ENCODE measurements at regions not wholly inside any gene's neighbourhood (a gene's known extent, or its start where the extent isn't known, plus 50 kb on each side); places are given as distances from the start of the nearest gene placed in this dataset.

DNA sequence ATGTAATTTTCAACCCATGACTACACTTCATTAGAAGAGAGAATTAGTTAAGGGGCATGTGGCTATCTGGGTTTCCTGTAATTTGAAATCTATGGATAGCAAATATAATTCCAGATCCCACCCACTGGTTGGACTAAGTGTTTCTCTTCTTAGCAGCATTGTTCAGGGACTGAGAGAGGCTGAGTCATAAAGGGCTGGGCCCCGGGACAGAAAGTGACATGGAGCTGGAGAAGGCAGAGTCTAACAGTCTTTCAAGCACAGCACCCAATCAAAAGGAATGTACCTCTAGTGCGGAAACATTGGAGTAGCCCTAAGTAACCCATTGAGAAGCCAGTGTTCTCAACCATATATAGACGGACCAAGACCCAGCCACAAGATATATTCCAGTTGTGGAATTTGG, 363.9 kb downstream of the DHX35 start:
- no peak for DNase-seq

DNA sequence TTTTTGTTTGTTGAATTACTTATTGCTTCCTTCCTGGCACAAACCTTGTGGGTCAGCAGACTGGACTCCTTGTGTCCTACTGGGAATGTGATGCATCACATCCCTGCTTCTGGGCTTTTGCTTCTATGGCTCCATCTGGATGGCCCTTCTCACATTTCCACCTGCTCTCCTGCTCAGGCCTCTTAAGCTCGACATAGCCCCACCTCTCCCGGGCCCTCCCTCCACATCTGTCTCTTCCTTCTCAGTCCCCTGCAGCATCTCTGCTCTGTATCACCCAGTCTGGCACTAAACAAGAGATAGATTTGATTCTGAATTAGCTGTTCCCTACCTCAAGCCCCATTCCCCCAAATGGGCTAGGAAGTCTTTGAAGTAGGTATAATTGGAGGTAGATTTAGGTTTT, 356.8 kb downstream of the DHX35 start:
- no peak for DNase-seq

DNA sequence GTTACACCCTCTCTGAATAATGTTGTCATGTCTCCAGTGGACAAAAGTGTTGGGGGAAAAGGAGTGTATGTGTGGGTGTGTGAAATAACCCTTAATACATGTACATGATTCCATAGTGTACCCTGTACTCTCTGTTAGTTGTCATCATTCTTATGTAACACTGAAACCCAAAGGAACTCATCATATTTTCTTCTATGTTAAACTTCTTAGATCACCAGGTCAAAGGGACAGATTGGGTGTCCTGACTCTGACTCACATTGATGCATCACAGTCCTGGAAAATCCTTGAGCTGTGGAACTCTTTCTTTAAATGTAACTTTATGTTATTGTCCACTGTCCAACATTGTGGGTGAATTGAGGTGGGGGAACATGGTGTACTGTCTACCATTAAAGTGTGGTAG, 350.5 kb downstream of the DHX35 start:
- DNase-seq = no peak

DNA sequence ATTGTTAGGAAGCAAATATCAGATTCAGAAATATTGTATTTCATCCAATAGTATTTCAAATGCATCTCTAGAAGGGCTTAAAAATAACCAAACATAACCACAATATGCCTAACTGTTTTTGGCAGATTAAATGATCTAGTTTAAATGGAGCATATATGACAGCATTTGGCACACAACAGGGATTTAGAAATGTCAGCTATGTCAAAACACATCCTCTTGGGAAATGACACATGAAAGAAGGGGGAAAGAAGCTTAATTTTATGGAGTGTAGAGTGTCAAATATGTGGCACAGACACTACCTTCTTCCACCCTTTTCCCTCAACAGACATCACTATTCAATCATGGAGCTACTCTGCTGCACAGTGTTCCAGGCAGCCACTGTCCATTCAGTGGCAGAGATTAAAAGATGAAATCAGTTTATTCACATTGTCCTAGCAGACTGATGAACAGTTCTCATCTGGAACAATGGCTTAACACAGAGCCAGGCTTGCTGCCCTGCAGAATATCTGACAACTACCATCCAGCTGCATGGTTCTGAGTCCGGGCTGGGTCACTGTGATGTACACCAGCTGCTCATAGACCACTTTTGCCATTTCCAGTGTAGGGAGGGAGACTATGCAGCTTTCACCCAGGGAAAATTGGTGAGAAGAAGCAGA, 349.8 kb downstream of the DHX35 start:
- DNase-seq = no peak

DNA sequence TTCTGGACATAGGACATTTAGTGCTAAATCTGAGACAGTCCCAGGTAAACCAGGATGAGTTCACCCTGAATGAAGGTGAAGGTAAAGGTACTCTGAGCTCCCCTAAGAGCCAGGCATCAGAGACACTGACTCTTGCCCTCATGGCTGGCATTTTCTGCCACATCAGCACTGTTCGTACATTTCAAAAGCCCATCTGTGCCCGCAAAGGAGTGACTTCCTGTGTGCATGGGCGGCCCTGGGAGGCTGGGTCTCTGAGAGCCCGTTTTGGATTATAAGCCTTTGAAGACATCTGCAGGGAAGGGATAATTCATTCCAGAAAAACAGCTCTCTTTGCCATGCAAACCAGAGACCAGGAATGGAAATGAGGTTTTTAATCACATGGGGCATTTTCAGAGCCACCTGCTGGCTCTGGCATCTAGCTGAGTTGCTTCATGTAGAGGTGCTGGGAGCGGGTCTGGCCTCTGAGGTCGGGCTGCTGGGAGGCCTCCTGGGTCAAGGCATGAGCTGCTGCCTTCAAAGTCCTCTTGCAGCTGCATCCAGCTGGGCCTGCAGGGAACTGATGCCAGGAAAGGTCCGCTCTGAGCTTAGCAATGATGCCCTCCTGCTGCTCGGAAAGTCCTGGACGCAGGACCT, 348.3 kb downstream of the DHX35 start:
- DNase-seq = no peak

DNA sequence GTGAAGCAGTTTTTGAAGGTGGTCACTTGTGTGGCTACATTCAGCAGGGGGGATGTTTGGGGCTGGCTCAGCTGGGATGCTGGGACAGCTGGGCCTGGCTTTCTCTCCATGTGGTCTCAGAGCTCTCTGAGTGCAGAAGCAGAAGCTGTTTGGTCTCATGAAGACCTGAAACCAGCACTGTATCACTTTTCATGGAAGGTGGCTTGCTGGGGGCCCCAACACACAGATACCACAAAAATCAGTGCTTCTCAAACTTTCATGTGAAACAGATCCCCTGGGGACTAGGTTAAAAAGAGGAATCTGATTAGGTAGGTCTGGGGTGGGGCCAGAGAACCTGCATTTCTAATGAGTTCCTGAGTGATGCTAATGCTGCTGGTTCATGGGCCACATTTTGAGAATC, 347.3 kb downstream of the DHX35 start:
- DNase-seq = no peak

DNA sequence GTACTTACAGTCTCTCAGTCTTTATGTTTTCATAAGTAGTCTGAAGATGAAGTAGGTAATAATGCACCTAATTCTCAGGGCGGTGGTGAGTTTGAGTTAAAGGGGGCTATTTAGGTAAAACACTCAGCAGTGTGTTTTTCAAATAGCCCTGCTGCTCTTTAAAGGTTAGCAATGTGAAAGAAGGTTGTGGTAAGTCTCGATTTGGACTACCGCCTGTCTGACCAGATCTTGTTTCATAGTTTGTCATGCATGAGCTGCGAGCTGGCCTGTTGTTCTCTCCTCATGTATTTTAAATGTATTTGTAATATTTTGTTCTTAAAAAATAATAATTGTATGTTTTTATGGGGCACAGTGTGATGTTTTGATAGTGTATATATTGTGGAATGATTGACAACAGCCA, 340.2 kb downstream of the DHX35 start:
- no peak for DNase-seq

DNA sequence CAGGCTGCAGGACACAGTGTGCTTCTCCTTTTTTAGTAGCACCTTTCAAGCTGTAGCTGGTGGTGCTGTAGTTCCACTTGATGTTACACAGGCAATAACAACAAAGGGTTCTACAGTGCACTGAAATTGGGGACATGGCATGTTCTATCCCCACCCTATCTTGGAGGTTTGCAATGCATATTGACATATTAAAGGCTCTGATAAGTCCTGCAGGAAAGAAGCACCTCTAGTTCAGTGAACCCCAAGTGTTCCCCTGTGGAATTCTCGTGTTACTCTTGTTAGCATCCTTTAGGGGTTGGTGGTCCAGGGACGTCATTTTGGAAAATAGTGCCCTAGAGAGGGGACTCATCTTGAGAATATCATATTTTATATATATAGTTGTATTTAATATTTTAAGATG, 337.6 kb downstream of the DHX35 start:
- no peak for DNase-seq

DNA sequence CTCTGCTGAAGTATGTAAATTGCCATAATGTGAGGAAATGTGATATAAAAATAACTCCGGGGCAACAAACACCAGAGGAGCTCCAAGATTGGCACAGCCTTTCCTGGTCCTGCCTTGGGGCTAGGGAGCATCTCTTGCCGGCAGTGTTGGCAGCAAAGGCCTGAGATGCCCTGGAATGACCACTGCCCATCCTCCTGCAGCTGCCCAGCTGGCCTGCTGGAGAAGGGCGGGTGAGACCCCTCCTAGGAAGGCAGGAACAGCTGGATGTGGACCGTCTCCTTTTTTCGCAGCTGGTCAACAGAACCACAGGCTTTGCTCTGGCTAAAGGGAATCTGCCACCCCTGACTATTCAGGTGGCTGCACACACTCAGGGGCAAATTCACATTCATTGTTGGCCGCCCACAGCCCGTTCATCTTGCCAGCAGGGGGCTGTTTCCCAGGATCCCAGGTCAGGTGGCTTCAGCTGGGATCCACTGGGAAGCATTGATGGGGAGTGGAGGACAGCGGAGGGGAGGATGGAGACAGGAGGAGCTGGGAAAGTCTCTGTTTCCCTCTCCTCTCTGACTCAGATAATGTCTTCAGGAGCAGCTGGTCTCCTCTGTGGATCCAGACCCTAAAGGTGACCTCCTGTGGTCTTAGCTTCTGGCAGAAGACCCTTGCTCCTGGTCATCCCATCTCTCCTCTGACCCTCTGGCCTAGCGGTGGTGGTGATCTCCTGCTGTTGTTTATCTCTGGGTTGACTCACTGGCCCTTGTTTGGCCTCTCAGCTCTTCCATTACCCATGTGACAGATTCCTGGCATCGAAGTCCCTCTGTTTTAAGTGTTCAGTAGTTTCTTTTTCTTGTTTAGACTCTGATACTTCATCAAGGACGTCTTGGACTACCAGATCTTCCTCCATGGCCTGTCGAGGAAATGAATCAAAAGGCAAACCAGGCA, 336.7 kb downstream of the DHX35 start:
- no peak for DNase-seq

DNA sequence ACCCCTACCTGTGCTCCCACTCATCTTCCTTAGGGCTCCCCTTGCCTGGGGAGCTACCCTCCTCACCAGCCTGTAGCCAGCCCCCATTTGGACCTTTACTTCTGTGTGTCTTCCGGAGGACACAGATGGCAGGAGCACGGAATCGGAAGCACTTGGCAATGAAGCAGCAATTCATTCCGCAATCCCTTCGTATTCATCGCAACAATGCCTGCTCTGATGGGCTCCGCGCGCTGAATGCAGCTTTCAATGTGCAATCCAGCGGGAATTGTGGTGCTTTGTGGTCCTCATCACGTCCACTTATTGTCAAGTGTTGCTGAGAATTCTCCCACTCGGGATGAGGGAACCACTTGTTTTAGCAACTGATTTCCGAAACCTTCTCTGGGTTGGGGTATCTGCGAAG, 336.0 kb downstream of the DHX35 start:
- no peak for DNase-seq

DNA sequence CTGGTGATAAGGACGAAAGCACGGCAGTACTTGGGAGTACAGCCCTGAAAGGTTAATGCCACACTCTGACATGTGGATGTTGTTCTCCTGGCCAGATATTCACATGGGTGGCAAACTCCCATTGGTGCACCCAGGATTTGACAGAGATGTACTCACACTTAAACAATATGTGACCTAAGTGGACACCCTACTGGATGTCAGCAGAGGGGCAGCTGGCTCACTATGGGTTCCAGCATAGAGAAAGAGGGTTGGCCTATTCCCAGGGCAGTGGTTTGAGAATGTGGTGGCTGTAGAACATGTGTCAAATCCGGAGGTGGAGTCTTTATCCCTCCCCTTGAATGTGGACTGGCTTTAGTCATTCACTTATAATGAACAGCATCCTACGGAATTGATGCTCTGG, 333.2 kb downstream of the DHX35 start:
- DNase-seq = no peak

DNA sequence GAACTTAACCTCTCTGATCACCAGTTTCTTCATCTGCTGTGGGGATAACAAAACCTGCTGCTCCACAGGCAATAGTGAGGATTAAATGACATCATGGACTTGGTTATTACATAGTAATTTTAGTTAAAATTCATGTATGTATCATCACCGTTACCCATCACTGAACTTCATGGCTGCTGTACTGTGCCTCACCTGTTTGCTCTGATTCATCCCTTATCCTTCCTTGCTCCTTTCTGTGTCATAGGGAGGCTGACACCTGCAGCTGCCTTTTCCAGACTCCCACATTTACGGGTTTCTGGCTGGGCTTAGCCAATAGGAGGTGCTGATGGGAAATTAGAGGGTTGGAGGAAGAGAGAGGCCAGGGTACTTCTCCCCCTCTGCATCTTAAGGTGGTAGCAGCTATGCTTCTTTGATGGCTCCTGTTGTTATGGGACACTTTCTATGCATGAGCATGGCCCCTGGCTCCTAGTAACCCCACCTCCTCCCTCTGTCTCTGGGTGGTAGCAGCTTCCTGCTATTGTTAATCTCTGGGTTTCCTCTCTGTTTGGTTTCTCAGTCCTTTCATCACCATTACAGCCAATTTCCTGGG, 332.1 kb downstream of the DHX35 start:
- no peak for DNase-seq

DNA sequence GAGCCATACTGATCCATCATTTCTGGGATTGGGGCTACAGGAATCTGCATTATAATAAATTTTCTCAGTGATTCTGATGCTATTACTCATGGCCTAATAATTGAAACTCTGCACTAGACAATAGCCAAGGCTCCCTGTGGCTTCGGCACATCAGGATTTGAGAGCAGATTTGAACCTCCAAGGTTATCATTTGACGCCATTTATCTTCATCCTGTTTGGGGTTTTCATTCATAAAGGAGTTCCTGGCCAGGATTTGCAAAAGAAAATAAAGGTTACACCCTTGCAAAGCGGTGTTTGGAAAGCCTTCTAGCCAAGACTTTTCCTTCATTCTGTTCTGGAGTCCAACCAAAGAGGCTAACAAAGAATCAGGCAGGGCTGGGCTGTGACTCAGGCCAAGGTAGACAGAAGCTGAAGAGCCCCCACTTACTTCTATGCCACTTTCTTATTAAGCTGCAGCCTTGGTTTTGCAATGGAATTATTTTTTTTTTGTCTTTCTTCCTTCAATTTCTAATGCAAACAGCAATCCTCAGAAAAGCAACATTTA, 330.1 kb downstream of the DHX35 start:
- no peak for DNase-seq

DNA sequence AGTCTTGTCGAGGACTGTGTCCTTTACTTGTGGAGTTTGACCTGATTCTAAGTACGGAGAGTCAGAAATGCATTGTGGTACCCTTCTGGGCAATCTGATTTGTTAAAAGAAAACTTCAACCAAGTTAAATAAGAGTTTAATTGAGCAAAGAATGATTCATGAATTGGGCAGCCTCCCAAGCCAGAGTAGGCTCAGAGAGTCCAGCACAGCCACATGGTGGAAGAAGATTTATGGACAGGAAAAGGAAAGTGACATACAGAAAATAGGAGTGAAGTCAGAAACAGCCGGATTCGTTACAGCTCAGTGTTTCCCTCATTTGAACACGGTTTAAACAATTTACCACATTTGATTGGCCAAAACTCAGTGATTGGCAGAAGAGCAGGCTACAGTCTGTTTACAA, 329.2 kb downstream of the DHX35 start:
- peak; percentile 80 for DNase-seq

DNA sequence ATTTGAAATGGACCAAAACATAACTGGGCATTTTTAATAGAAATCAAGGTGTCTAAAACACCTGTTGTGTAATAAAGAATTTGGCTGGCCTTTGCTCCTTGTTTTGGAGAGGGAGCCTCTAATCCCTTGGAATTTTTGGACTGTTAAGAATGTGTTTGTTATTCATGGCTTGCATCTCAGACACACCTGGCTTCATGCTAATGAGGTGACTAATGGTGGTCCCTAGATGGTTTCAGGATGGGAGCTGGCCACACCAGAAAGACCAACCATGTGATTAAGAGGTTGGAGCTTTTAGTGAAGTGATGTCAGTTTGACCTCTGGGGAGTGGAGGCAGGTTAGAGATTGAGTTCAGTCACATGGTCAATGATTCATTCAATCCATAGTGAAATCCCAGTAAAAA, 328.4 kb downstream of the DHX35 start:
- no peak for DNase-seq

DNA sequence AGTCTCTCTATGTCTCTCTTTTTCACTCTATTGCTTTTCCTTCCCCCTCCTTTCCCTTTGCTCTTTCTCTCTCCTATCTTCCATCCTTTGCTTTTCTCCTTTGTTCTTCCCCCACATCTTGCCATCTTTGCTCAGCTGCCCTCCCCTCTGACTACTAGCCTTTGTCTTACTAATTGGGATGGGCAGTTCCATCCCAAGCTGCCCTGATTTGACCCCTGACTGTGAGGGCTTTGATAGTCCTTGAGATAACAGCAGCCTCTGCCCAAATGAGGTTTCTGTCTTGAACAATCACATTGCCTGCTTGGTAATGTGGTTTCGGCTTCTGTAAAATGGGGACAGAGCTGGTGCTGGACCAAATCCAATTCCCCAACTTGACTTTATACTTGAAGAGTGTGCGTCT, 327.7 kb downstream of the DHX35 start:
- DNase-seq = no peak

DNA sequence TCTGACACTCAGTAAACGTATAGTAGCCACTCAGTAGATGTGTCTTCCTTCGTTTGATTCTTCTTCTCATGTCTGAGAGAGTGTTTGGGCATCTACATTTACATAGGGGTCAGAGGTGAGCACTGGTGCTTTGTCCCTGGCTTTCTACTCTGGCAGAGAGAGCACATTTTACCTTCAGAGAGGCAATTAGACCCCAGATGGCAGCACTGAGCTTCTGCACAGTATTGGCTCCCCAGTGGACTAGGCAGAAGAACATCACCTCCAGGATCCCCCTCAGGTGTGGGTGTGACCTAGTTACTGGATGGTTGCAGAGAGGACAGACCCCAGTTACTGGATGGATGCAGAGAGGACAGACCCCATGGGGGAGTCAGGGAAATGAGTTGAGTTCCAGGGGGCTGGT, 327.2 kb downstream of the DHX35 start:
- no peak for DNase-seq

DNA sequence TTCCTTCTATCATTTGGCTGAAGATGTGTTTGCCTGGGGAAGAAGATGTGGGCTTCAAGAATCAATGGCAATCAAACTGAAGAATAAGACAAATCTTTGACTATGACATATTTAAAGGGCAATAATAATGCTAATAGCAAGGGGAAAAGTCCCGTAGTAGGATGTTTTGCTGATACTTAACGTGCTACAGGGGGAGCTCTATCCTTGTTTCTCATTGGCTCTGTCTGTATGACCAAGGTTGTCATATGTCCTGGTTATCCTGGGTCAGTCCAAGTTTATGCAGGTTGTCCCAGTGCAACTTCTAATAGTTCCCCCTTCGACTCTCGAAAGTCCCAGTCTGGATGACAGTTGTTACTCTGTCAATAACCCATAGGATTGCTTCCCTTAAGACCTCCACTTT, 321.3 kb downstream of the DHX35 start:
- no peak for DNase-seq

DNA sequence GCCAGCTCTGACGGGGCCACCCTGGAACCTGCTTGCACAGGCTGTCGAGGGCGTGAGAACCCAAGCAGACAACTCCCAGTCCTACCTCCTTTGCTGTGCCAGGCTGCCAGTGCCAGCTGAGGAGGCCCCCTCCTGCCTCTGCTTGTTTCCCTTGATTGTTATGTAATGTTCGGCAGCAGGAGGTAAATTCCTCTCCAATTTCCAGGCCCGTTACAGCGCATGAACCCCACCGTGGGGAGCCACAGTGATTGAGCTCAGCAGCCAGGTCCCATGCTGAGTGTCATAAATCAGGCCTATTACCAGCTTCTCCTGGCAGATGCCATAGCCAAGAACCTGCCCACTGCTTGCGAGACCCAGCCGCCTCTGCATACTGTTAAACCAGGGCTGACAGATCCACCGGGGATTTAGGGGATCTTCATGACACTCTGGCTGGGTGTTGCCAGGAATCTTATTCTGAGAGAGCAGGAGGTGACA, 320.5 kb downstream of the DHX35 start:
- DNase-seq = peak; percentile 94

DNA sequence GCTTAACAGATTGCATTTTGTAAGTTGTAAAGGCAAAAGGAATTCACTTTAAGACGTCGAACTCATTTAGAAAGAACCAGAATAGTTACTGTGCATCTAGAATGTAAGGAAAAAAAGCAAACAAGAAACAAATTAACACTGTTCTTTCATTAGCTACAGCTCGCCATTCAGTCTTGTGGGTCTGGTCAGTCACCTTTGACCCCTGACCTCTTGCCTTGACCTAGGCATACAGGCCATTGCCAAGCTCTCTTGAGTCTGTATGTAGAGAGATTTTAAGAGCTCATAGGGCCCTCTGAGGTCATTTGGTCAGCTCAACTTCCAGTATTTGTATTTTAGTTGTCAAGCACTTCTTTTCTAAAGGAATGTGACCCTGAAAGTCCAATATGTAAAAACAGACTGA, 318.7 kb downstream of the DHX35 start:
- no peak for DNase-seq

DNA sequence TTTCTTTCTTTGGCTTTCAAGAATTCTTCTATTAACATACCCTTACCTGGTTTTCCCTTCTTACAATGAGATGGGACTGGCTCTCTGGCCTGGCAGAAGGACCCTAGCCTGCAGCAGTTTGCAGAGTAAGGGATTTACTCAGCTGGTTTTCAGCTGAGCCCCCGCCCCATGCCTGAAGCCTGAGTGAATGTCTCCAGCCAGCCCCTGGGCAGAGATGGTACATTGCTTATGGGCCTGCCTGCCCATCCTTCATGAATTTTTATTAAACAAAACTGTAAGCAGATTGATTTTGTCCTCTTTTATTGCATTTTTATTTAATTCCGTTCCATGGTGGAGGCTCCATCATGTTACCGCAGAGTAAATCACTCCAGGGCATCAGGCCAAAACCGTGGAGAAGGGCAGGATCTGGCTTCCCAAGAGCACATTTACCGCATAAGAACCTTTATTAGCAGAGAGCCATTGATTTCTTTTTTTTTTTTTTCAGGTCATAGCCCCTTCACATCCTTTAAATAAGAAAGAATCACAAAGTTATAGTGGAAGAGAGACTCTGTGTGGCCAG, 316.2 kb downstream of the DHX35 start:
- no peak for DNase-seq

DNA sequence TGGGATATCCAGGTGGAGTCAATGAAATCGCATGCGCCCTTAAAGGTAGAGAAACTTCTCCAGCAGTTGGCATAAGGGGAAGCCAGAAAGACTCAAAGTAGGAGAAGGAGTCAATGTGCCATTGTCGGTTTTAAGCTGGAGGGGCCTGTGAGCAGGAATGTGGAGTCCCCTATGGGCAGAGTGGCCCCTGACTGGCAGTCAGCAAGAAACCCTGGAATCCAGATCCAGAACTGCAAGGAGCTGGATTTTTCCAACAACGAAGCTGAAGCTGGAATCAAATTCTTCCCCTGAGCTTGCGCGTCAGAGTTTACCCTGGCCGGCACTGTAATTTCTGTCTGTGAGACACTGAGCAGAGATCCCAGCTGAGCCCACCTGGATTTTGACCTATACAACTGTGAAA, 315.0 kb downstream of the DHX35 start:
- DNase-seq = no peak

Measured in NCI-H446 treated with DMSO at 0.1 percent for 48 hours (cell line).